ENCODE measurements at regions not wholly inside any gene's neighbourhood (a gene's known extent, or its start where the extent isn't known, plus 50 kb on each side); places are given as distances from the start of the nearest gene placed in this dataset.

- Histone ChIP-seq H3K4me3 (ENCODE audit: low read length) (no peak overlapping the region), H3K27me3 (ENCODE audit: insufficient read depth, low read depth, low read length) (no peaks in the 10 kb centered on the region), H3K79me2 (replicated peaks; ENCODE audit: insufficient read depth, low read length) (no peaks in the 10 kb centered on the region), H3K9me2 (ENCODE audit: insufficient read depth, low read length) (no peaks in the 10 kb centered on the region), H3K36me3 (ENCODE audit: insufficient read depth, low read length) (no peaks in the 10 kb centered on the region), H3K9me3 (ENCODE audit: low read length) (no peaks in the 10 kb centered on the region), H4K20me1 (ENCODE audit: insufficient read depth) (no peaks in the 10 kb centered on the region), H2AFZ (ENCODE audit: low read depth, low read length) (no peak overlapping the region), H3F3A (ENCODE audit: insufficient read depth, low read length, poor library complexity, severe bottlenecking) (no peaks in the 10 kb centered on the region), H3K4me2 (ENCODE audit: low read length) (no peak overlapping the region), H3K27ac (ENCODE audit: low read length) (no peak overlapping the region), H3K9ac (ENCODE audit: low read length) (no peak overlapping the region)
- no peak for TF ChIP-seq REST (IDR thresholded peaks at IDR 0.05; ENCODE audit: borderline replicate concordance)
- TF ChIP-seq EZH2 (IDR thresholded peaks at IDR 0.05; ENCODE audit: borderline replicate concordance, insufficient read depth, low read length, poor library complexity, severe bottlenecking), result no peak
- no peak for TF ChIP-seq SMC3 (conservative IDR thresholded peaks at IDR 0.05; ENCODE audit: poor library complexity)
- TF ChIP-seq RAD21 (conservative IDR thresholded peaks at IDR 0.05), result no peak
- no peak for TF ChIP-seq EP300 (conservative IDR thresholded peaks at IDR 0.05; ENCODE audit: poor library complexity, severe bottlenecking)
- no peak for TF ChIP-seq POLR2AphosphoS5 (IDR thresholded peaks at IDR 0.05)
- TF ChIP-seq TAF1 (IDR thresholded peaks at IDR 0.05; ENCODE audit: low read depth), result no peak
- no peak for TF ChIP-seq CTCF (IDR thresholded peaks at IDR 0.05; ENCODE audit: poor library complexity, severe bottlenecking)
- no peak for TF ChIP-seq MXI1 (conservative IDR thresholded peaks at IDR 0.05; ENCODE audit: poor library complexity, severe bottlenecking)
Measured at GRCh38 chr4:123090886-123091285, 168.5 kb upstream of the NUDT6 start.

- Histone ChIP-seq H2AFZ (ENCODE audit: low read depth, low read length) (no peak overlapping the region), H3K9me2 (ENCODE audit: insufficient read depth, low read length) (no peaks in the 10 kb centered on the region), H3K4me3 (ENCODE audit: low read length) (no peak overlapping the region), H3K27me3 (ENCODE audit: insufficient read depth, low read depth, low read length) (no peaks in the 10 kb centered on the region), H3K79me2 (replicated peaks; ENCODE audit: insufficient read depth, low read length) (no peaks in the 10 kb centered on the region), H3F3A (ENCODE audit: insufficient read depth, low read length, poor library complexity, severe bottlenecking) (no peaks in the 10 kb centered on the region), H4K20me1 (ENCODE audit: insufficient read depth) (no peaks in the 10 kb centered on the region), H3K4me2 (ENCODE audit: low read length) (no peak overlapping the region), H3K9ac (ENCODE audit: low read length) (no peak overlapping the region), H3K9me3 (ENCODE audit: low read length) (no peaks in the 10 kb centered on the region), H3K36me3 (ENCODE audit: insufficient read depth, low read length) (no peaks in the 10 kb centered on the region), H3K27ac (ENCODE audit: low read length) (no peak overlapping the region)
- TF ChIP-seq EP300 (conservative IDR thresholded peaks at IDR 0.05; ENCODE audit: poor library complexity, severe bottlenecking), result no peak
- no peak for TF ChIP-seq CTCF (IDR thresholded peaks at IDR 0.05; ENCODE audit: poor library complexity, severe bottlenecking)
- TF ChIP-seq REST (IDR thresholded peaks at IDR 0.05; ENCODE audit: borderline replicate concordance), result no peak
- no peak for TF ChIP-seq POLR2AphosphoS5 (IDR thresholded peaks at IDR 0.05)
- TF ChIP-seq TAF1 (IDR thresholded peaks at IDR 0.05; ENCODE audit: low read depth), result no peak
- TF ChIP-seq RAD21 (conservative IDR thresholded peaks at IDR 0.05), result no peak
Measured at GRCh38 chr4:123092586-123092985, 170.2 kb upstream of the NUDT6 start.
